WTC11 (cell line): ENCODE measurements at regions not wholly inside any gene's neighbourhood (a gene's known extent, or its start where the extent isn't known, plus 50 kb on each side); places are given as distances from the start of the nearest gene placed in this dataset.
A peak's percentile ranks its signal among the peaks of the same experiment; 100 is the strongest.

Source experiments
- ATAC-seq: fragments of 200-7000 bp; cut with Tn5 transposase; 2 replicates; pipeline ENCODE4 v1.10.0; 2021; ENCODE audit warnings: mild to moderate bottlenecking, moderate library complexity
- CTCF ChIA-PET: fragments of 300-600 bp; sonication (Branson Sonifier 250); formaldehyde crosslinking; loops from one replicate; lab custom pipeline; 2021; ENCODE audit warnings: antibody characterized with exemption; lab: Charles Lee
- POLR2A ChIA-PET: fragments of 350-600 bp; sonication (Branson Sonifier 250); formaldehyde crosslinking; loops from one replicate; lab custom pipeline; 2021; ENCODE audit warnings: antibody characterized with exemption; lab: Charles Lee
- DNase-seq: peaks from one replicate; pipeline ENCODE4 v3.0.0; 2021; ENCODE audit warnings: low spot score
- H3K27ac Mint-ChIP-seq: 2 replicates; pipeline ENCODE4 v1.8.0; 2021; ENCODE audit warnings: mixed read lengths
- H3K27me3 Mint-ChIP-seq: 2 replicates; pipeline ENCODE4 v1.8.0; 2021; ENCODE audit warnings: low read depth, mild to moderate bottlenecking, moderate library complexity, mixed read lengths
- H3K36me3 Mint-ChIP-seq: 2 replicates; pipeline ENCODE4 v1.8.0; 2021; ENCODE audit warnings: mixed read lengths
- H3K4me1 Mint-ChIP-seq: 2 replicates; pipeline ENCODE4 v1.8.0; 2022; ENCODE audit warnings: mixed read lengths
- H3K4me3 Mint-ChIP-seq: 2 replicates; pipeline ENCODE4 v1.8.0; 2021; ENCODE audit warnings: mild to moderate bottlenecking, moderate library complexity, mixed read lengths
- H3K9me3 Mint-ChIP-seq: 2 replicates; pipeline ENCODE4 v1.8.0; 2021; ENCODE audit warnings: mixed read lengths
- ATF1 ChIP-seq: sonication (generic); formaldehyde crosslinking; IDR thresholded peaks from 2 replicates; pipeline ENCODE4 v1.8.1; 2023; ENCODE audit warnings: mild to moderate bottlenecking, moderate library complexity, missing genetic modification reagents
- CTCF ChIP-seq: fragments of 200-600 bp; IDR thresholded peaks from 2 replicates; pipeline ENCODE4 v1.8.0; 2022; ENCODE audit warnings: antibody characterized with exemption
- ERG ChIP-seq: fragments of 250-450 bp; sonication (Bioruptor Pico); IDR thresholded peaks from 2 replicates; pipeline ENCODE4 v1.8.0; 2021; ENCODE audit warnings: mild to moderate bottlenecking
- GRHL2 ChIP-seq: fragments of 250-450 bp; sonication (Bioruptor Pico); IDR thresholded peaks from 2 replicates; pipeline ENCODE4 v1.8.0; 2022; ENCODE audit warnings: mild to moderate bottlenecking, moderate library complexity; ENCODE audit not compliant: insufficient replicate concordance, severe bottlenecking
- IRF1 ChIP-seq: sonication (generic); formaldehyde crosslinking; IDR thresholded peaks from 2 replicates; pipeline ENCODE4 v1.8.0; 2023; ENCODE audit warnings: missing genetic modification reagents
- MYBL2 ChIP-seq: sonication (generic); formaldehyde crosslinking; IDR thresholded peaks from 2 replicates; pipeline ENCODE4 v1.8.1; 2023; ENCODE audit warnings: mild to moderate bottlenecking, moderate library complexity, missing genetic modification reagents
- NR1H2 ChIP-seq: sonication (generic); formaldehyde crosslinking; IDR thresholded peaks from 2 replicates; pipeline ENCODE4 v1.9.0; 2021; ENCODE audit warnings: mild to moderate bottlenecking, moderate library complexity, missing genetic modification reagents
- NR2C2 ChIP-seq: sonication (generic); formaldehyde crosslinking; IDR thresholded peaks from 2 replicates; pipeline ENCODE4 v1.8.0; 2022; ENCODE audit warnings: mild to moderate bottlenecking, missing genetic modification reagents
- OVOL2 ChIP-seq: fragments of 250-450 bp; sonication (Bioruptor Pico); IDR thresholded peaks from 2 replicates; pipeline ENCODE4 v1.9.0; 2021; ENCODE audit warnings: mild to moderate bottlenecking, borderline replicate concordance
- SOX15 ChIP-seq: fragments of 250-450 bp; sonication (Bioruptor Pico); IDR thresholded peaks from 2 replicates; pipeline ENCODE4 v1.9.0; 2021; ENCODE audit warnings: mild to moderate bottlenecking
- TEAD4 ChIP-seq: sonication (generic); formaldehyde crosslinking; IDR thresholded peaks from 2 replicates; pipeline ENCODE4 v1.8.0; 2022; ENCODE audit warnings: mild to moderate bottlenecking, missing genetic modification reagents
- TP53 ChIP-seq: sonication (generic); formaldehyde crosslinking; IDR thresholded peaks from 2 replicates; pipeline ENCODE4 v1.8.1; 2023; ENCODE audit warnings: mild to moderate bottlenecking, missing genetic modification reagents
- USF2 ChIP-seq: sonication (generic); formaldehyde crosslinking; IDR thresholded peaks from 2 replicates; pipeline ENCODE4 v1.8.1; 2023; ENCODE audit warnings: mild to moderate bottlenecking, missing genetic modification reagents, moderate library complexity
- ZBTB43 ChIP-seq: sonication (generic); formaldehyde crosslinking; IDR thresholded peaks from 2 replicates; pipeline ENCODE4 v1.8.1; 2023; ENCODE audit warnings: mild to moderate bottlenecking, missing genetic modification reagents
- TF ChIP-seq, protein P1 (sequence below): sonication (generic); formaldehyde crosslinking; IDR thresholded peaks from 2 replicates; pipeline ENCODE4 v1.8.1; 2023; ENCODE audit warnings: mild to moderate bottlenecking, missing genetic modification reagents, borderline replicate concordance
- TF ChIP-seq, protein P2 (sequence below): fragments of 250-450 bp; sonication (Bioruptor Pico); IDR thresholded peaks from 2 replicates; pipeline ENCODE4 v2.1.2; 2022; ENCODE audit warnings: mild to moderate bottlenecking, moderate library complexity
- TF ChIP-seq, protein P3 (sequence below): sonication (generic); formaldehyde crosslinking; IDR thresholded peaks from 2 replicates; pipeline ENCODE4 v1.8.0; 2022; ENCODE audit warnings: mild to moderate bottlenecking, missing genetic modification reagents
- TF ChIP-seq, protein P4 (sequence below): fragments of 250-450 bp; sonication (Bioruptor Pico); IDR thresholded peaks from 2 replicates; pipeline ENCODE4 v1.9.0; 2021; ENCODE audit warnings: mild to moderate bottlenecking

DNA sequence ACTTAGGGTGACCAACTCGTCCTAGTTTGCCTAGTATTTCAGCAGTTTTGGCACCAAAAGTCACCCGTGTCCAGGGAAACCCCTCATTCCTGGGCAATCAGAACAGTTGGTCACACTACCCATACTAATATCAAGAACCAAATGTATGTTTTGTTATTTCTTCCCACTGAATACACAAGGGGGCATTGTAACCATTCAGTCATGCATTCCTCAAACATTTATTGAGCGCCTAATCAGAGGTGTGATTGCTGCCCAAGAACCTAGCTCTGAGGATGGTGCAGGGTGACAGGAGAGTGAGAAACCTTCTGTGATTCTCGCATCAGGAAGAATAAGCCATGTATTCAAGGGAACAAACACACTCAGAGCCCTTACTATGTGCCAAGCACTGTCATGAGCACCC is 69.8 kb upstream of the RAI2 start (continued):
- TF ChIP-seq, protein P1, sequence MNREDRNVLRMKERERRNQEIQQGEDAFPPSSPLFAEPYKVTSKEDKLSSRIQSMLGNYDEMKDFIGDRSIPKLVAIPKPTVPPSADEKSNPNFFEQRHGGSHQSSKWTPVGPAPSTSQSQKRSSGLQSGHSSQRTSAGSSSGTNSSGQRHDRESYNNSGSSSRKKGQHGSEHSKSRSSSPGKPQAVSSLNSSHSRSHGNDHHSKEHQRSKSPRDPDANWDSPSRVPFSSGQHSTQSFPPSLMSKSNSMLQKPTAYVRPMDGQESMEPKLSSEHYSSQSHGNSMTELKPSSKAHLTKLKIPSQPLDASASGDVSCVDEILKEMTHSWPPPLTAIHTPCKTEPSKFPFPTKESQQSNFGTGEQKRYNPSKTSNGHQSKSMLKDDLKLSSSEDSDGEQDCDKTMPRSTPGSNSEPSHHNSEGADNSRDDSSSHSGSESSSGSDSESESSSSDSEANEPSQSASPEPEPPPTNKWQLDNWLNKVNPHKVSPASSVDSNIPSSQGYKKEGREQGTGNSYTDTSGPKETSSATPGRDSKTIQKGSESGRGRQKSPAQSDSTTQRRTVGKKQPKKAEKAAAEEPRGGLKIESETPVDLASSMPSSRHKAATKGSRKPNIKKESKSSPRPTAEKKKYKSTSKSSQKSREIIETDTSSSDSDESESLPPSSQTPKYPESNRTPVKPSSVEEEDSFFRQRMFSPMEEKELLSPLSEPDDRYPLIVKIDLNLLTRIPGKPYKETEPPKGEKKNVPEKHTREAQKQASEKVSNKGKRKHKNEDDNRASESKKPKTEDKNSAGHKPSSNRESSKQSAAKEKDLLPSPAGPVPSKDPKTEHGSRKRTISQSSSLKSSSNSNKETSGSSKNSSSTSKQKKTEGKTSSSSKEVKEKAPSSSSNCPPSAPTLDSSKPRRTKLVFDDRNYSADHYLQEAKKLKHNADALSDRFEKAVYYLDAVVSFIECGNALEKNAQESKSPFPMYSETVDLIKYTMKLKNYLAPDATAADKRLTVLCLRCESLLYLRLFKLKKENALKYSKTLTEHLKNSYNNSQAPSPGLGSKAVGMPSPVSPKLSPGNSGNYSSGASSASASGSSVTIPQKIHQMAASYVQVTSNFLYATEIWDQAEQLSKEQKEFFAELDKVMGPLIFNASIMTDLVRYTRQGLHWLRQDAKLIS (CRISPR knock-in tag) = no peak
- TF ChIP-seq, protein P2, sequence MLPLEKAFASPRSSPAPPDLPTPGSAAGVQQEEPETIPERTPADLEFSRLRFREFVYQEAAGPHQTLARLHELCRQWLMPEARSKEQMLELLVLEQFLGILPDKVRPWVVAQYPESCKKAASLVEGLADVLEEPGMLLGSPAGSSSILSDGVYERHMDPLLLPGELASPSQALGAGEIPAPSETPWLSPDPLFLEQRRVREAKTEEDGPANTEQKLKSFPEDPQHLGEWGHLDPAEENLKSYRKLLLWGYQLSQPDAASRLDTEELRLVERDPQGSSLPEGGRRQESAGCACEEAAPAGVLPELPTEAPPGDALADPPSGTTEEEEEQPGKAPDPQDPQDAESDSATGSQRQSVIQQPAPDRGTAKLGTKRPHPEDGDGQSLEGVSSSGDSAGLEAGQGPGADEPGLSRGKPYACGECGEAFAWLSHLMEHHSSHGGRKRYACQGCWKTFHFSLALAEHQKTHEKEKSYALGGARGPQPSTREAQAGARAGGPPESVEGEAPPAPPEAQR (CRISPR knock-in tag) = no peak
- TF ChIP-seq TEAD4 (CRISPR knock-in tag) (no peak), ATF1 (CRISPR knock-in tag) (no peak), OVOL2 (no peak), TP53 (CRISPR knock-in tag) (no peak)

- ChIA-PET POLR2A (no interaction called here), CTCF (no interaction called here)
- peaks cover 19% of the 10 kb centered on the region for H3K9me3 Mint-ChIP-seq
- no peak overlapping the region for H3K27ac Mint-ChIP-seq
- TF ChIP-seq USF2 (CRISPR knock-in tag) (peak; percentile 87), NR2C2 (CRISPR knock-in tag) (no peak), NR1H2 (CRISPR knock-in tag) (no peak), ZBTB43 (CRISPR knock-in tag) (no peak)
- TF ChIP-seq, protein P3, sequence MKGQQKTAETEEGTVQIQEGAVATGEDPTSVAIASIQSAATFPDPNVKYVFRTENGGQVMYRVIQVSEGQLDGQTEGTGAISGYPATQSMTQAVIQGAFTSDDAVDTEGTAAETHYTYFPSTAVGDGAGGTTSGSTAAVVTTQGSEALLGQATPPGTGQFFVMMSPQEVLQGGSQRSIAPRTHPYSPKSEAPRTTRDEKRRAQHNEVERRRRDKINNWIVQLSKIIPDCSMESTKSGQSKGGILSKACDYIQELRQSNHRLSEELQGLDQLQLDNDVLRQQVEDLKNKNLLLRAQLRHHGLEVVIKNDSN = peak; percentile 82
- no peaks in the 10 kb centered on the region for H3K4me1 Mint-ChIP-seq
- DNase-seq (no peak), ATAC-seq (no peak)
- no peak overlapping the region for H3K4me3 Mint-ChIP-seq
- H3K36me3 Mint-ChIP-seq = no peaks in the 10 kb centered on the region
- no peaks in the 10 kb centered on the region for H3K27me3 Mint-ChIP-seq
Observed at GRCh38 chrX:17923546-17923945, 62.4 kb upstream of the RAI2 start.

- no peak for TF ChIP-seq MYBL2
- TF ChIP-seq CTCF = no peak
- no peak for TF ChIP-seq GRHL2 (CRISPR knock-in tag)
- no peak for TF ChIP-seq SOX15 (CRISPR knock-in tag)
- TF ChIP-seq ERG (CRISPR knock-in tag) = no peak
- TF ChIP-seq, protein P4, sequence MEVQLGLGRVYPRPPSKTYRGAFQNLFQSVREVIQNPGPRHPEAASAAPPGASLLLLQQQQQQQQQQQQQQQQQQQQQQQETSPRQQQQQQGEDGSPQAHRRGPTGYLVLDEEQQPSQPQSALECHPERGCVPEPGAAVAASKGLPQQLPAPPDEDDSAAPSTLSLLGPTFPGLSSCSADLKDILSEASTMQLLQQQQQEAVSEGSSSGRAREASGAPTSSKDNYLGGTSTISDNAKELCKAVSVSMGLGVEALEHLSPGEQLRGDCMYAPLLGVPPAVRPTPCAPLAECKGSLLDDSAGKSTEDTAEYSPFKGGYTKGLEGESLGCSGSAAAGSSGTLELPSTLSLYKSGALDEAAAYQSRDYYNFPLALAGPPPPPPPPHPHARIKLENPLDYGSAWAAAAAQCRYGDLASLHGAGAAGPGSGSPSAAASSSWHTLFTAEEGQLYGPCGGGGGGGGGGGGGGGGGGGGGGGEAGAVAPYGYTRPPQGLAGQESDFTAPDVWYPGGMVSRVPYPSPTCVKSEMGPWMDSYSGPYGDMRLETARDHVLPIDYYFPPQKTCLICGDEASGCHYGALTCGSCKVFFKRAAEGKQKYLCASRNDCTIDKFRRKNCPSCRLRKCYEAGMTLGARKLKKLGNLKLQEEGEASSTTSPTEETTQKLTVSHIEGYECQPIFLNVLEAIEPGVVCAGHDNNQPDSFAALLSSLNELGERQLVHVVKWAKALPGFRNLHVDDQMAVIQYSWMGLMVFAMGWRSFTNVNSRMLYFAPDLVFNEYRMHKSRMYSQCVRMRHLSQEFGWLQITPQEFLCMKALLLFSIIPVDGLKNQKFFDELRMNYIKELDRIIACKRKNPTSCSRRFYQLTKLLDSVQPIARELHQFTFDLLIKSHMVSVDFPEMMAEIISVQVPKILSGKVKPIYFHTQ (CRISPR knock-in tag) = no peak
- TF ChIP-seq IRF1 (CRISPR knock-in tag) = no peak
- Mint-ChIP-seq H3K36me3 (no peaks in the 10 kb centered on the region), H3K27ac (no peak overlapping the region), H3K27me3 (no peaks in the 10 kb centered on the region), H3K9me3 (peaks cover 19% of the 10 kb centered on the region), H3K4me1 (no peaks in the 10 kb centered on the region), H3K4me3 (no peak overlapping the region)
- DNase-seq (no peak), ATAC-seq (no peak)
- POLR2A ChIA-PET = no interaction called here
- CTCF ChIA-PET = no interaction called here
Observed at GRCh38 chrX:17922303-17922702, 61.2 kb upstream of the RAI2 start.
